Trophoblast cell (in vitro differentiated cells and primary cell): ENCODE measurements at regions not wholly inside any gene's neighbourhood (a gene's known extent, or its start where the extent isn't known, plus 50 kb on each side); places are given as distances from the start of the nearest gene placed in this dataset.

Experiments used
- DNase-seq, 2 donors: peaks; one replicate each; pipeline ENCODE4 v3.0.0-alpha.2; 2016
- H2AFZ ChIP-seq: 2 replicates; pipeline ENCODE4 v1.6.1; 2013; ENCODE audit warnings: low read length, moderate library complexity, mild to moderate bottlenecking; ENCODE audit not compliant: insufficient read depth, poor library complexity
- H2AK5ac ChIP-seq: 2 replicates; pipeline ENCODE4 v1.6.1; 2013; ENCODE audit warnings: mild to moderate bottlenecking, low read length
- H2BK120ac ChIP-seq: 2 replicates; pipeline ENCODE4 v1.6.1; 2013; ENCODE audit warnings: low read length, mild to moderate bottlenecking, moderate library complexity; ENCODE audit not compliant: insufficient read depth, poor library complexity
- H2BK12ac ChIP-seq: 2 replicates; pipeline ENCODE4 v1.6.1; 2013; ENCODE audit warnings: mild to moderate bottlenecking, low read length, moderate library complexity
- H2BK5ac ChIP-seq: 2 replicates; pipeline ENCODE4 v1.6.1; 2013; ENCODE audit warnings: low read length, low read depth, moderate library complexity, mild to moderate bottlenecking; ENCODE audit not compliant: poor library complexity
- H3K14ac ChIP-seq: 2 replicates; pipeline ENCODE4 v1.6.1; 2013; ENCODE audit warnings: mild to moderate bottlenecking, low read length
- H3K18ac ChIP-seq: 2 replicates; pipeline ENCODE4 v1.6.1; 2013; ENCODE audit warnings: mild to moderate bottlenecking, low read length
- H3K23ac ChIP-seq: 2 replicates; pipeline ENCODE4 v1.6.1; 2013; ENCODE audit warnings: low read length
- H3K27ac ChIP-seq: 2 replicates; pipeline ENCODE4 v1.5.1; 2013; ENCODE audit warnings: low read depth, mild to moderate bottlenecking, inconsistent platforms, low read length, moderate library complexity
- H3K27me3 ChIP-seq: 2 replicates; pipeline ENCODE4 v1.6.1; 2013; ENCODE audit warnings: inconsistent platforms, mild to moderate bottlenecking, low read length, moderate library complexity; ENCODE audit not compliant: insufficient read depth
- H3K36me3 ChIP-seq, 2 experiments: 1 replicate in 1 of 2; 2 replicates in 1 of 2; pipeline ENCODE4 v1.6.1; 2013; ENCODE audit warnings: low read length in 2 of 2, mild to moderate bottlenecking in 2 of 2, moderate library complexity in 1 of 2; ENCODE audit not compliant: insufficient read depth in 2 of 2, control insufficient read depth in 1 of 2
- H3K4ac ChIP-seq: 2 replicates; pipeline ENCODE4 v1.6.1; 2013; ENCODE audit warnings: low read depth, mild to moderate bottlenecking, low read length, moderate library complexity
- H3K4me1 ChIP-seq, 2 experiments: 1 replicate in 1 of 2; 2 replicates in 1 of 2; pipeline ENCODE4 v1.6.1; 2013; ENCODE audit warnings: low read length in 2 of 2, mild to moderate bottlenecking in 2 of 2, moderate library complexity in 1 of 2; ENCODE audit not compliant: insufficient read depth in 2 of 2, control insufficient read depth in 1 of 2
- H3K4me2 ChIP-seq: 2 replicates; pipeline ENCODE4 v1.6.1; 2013; ENCODE audit warnings: inconsistent platforms, mild to moderate bottlenecking, low read length, moderate library complexity
- H3K4me3 ChIP-seq: 2 replicates; pipeline ENCODE4 v1.5.1; 2013; ENCODE audit warnings: mild to moderate bottlenecking, low read depth, low read length, inconsistent platforms
- H3K79me1 ChIP-seq: one replicate; pipeline ENCODE4 v1.6.1; 2013; ENCODE audit warnings: low read length
- H3K79me2 ChIP-seq: 2 replicates; pipeline ENCODE4 v1.6.1; 2013; ENCODE audit warnings: low read length, mild to moderate bottlenecking; ENCODE audit not compliant: control insufficient read depth, insufficient read depth, poor library complexity
- H3K9ac ChIP-seq: 2 replicates; pipeline ENCODE4 v1.6.1; 2013; ENCODE audit warnings: mild to moderate bottlenecking, low read length
- H3K9me3 ChIP-seq: 2 replicates; pipeline ENCODE4 v1.6.1; 2013; ENCODE audit warnings: low read depth, mild to moderate bottlenecking, control low read depth, inconsistent platforms, low read length; ENCODE audit not compliant: insufficient read depth
- H4K12ac ChIP-seq: 2 replicates; pipeline ENCODE4 v1.6.1; 2013; ENCODE audit warnings: low read depth, mild to moderate bottlenecking, low read length, moderate library complexity
- H4K8ac ChIP-seq: 2 replicates; pipeline ENCODE4 v1.6.1; 2013; ENCODE audit warnings: low read depth, mild to moderate bottlenecking, low read length, moderate library complexity
- H4K91ac ChIP-seq: one replicate; pipeline ENCODE4 v1.6.1; 2013; ENCODE audit warnings: low read depth, mild to moderate bottlenecking, low read length, moderate library complexity
- WGBS: extraction: QIAGEN DNeasy Blood & Tissue Kit; methylation state at CpG from one replicate; pipeline ENCODE4 v1.1.7; 2013; ENCODE audit warnings: missing lambda C conversion rate; ENCODE audit not compliant: insufficient read length, insufficient coverage; ENCODE audit errors: extremely low coverage; 5-methylcytosine and 5-hydroxymethylcytosine counted together

DNA sequence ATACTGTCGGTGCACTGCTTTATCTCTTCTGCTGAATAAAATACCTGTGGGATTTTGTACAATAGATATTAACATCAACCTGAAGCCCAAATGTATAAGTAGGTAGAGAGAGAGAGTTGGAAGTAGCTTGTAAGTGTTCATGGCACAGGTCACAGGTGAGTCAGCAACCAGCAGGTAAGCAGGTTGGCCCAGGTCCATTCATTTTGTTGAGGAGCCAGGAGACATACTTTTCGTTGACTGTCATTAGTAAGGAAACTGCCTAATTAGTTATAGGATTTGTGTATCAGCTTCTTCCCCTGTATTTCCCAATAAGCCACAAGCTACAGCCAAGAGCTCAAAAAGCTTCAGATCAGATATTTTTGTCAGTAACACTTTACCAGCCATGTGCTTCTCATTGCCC lies 650.8 kb downstream of the IRX1 start:
- H3K27ac ChIP-seq: no peak overlapping the region
- peaks cover 2% of the 10 kb centered on the region for H3K9me3 ChIP-seq
- H3K18ac ChIP-seq: no peak overlapping the region
- no peak overlapping the region for H3K4me2 ChIP-seq
- no peak overlapping the region for H3K4ac ChIP-seq
- no peak overlapping the region for H2AFZ ChIP-seq
- H2AK5ac ChIP-seq: no peak overlapping the region
- no peaks in the 10 kb centered on the region for H3K79me1 ChIP-seq
- no peak overlapping the region for H3K9ac ChIP-seq
- no peak overlapping the region for H3K4me3 ChIP-seq
- H2BK120ac ChIP-seq: no peak overlapping the region
- no peak overlapping the region for H2BK12ac ChIP-seq
- no peak overlapping the region for H4K12ac ChIP-seq
- DNase-seq: peak in 1 of 2 donors; percentile 1
- H4K91ac ChIP-seq: no peak overlapping the region
- no peak overlapping the region for H3K14ac ChIP-seq
- H3K79me2 ChIP-seq: no peaks in the 10 kb centered on the region
- no CpG with 5 or more reads among the region's 2 CpGs for WGBS
- H4K8ac ChIP-seq: no peak overlapping the region
- H2BK5ac ChIP-seq: no peak overlapping the region
- no peaks in the 10 kb centered on the region for H3K36me3 ChIP-seq
- H3K27me3 ChIP-seq: no peaks in the 10 kb centered on the region
- no peaks in the 10 kb centered on the region for H3K4me1 ChIP-seq
- H3K23ac ChIP-seq: no peak overlapping the region

DNA sequence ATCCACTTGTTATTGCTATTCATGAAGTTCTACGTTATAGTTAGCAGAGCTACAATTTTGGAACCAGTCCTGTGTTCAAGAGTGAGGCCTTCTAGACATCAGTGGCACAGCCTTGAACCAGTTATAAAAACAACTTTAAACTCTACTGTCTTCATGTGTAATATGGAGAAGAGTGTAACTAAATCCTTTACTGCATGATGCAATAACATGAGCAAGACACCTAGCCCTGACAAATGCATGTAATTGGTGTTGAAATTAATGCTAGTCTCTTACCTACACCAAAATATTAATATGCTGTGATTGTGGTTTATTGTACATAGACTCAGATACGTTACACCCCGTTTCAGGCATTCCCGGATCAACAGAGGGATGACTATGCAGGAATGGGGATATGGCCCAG lies 654.6 kb downstream of the IRX1 start:
- no CpG with 5 or more reads among the region's 4 CpGs for WGBS
- no peak overlapping the region for H2BK5ac ChIP-seq
- H2AFZ ChIP-seq: no peak overlapping the region
- no peak for DNase-seq
- H3K79me2 ChIP-seq: no peaks in the 10 kb centered on the region
- no peak overlapping the region for H4K8ac ChIP-seq
- H3K4me1 ChIP-seq: no peaks in the 10 kb centered on the region
- H3K9me3 ChIP-seq: peaks cover 2% of the 10 kb centered on the region
- no peaks in the 10 kb centered on the region for H3K27me3 ChIP-seq
- no peak overlapping the region for H2BK120ac ChIP-seq
- H3K18ac ChIP-seq: no peak overlapping the region
- H3K79me1 ChIP-seq: no peaks in the 10 kb centered on the region
- no peak overlapping the region for H3K9ac ChIP-seq
- no peak overlapping the region for H4K12ac ChIP-seq
- H3K27ac ChIP-seq: no peak overlapping the region
- H2AK5ac ChIP-seq: no peak overlapping the region
- peak overlapping the region; percentile 59 for H3K4me3 ChIP-seq
- no peak overlapping the region for H3K23ac ChIP-seq
- H3K4me2 ChIP-seq: no peak overlapping the region
- no peak overlapping the region for H3K4ac ChIP-seq
- H2BK12ac ChIP-seq: no peak overlapping the region
- H4K91ac ChIP-seq: no peak overlapping the region
- no peak overlapping the region for H3K14ac ChIP-seq
- no peaks in the 10 kb centered on the region for H3K36me3 ChIP-seq

DNA sequence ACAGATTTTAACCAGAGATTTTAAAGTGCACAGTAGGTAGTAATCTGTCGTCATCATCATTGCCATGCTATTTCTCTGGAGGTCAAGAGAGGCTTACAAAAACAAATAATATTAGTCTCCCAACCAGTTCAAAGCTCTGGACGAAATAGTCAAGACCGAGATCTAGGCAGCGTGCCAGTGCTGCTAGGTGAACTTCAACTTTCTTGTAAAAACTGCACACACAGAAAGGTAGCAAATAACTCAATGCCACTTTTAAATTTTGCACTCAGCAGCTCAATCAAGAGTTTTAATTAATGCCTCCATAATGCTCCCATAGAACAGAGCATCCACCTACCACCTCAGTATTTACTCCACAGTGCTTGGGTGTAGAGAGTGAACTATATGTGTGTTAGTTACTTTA lies 656.8 kb downstream of the IRX1 start:
- Histone ChIP-seq H2AFZ (no peak overlapping the region), H3K14ac (no peak overlapping the region), H4K12ac (no peak overlapping the region), H3K23ac (no peak overlapping the region), H3K18ac (no peak overlapping the region), H3K79me1 (no peaks in the 10 kb centered on the region), H4K8ac (no peak overlapping the region), H3K36me3 (no peaks in the 10 kb centered on the region), H3K79me2 (no peaks in the 10 kb centered on the region), H3K4me3 (no peak overlapping the region), H2AK5ac (no peak overlapping the region), H2BK120ac (no peak overlapping the region), H2BK12ac (no peak overlapping the region), H3K4ac (no peak overlapping the region), H2BK5ac (no peak overlapping the region), H3K9me3 (peaks cover 2% of the 10 kb centered on the region), H3K9ac (no peak overlapping the region), H3K27ac (no peak overlapping the region), H4K91ac (no peak overlapping the region), H3K27me3 (no peaks in the 10 kb centered on the region), H3K4me1 (no peaks in the 10 kb centered on the region), H3K4me2 (no peak overlapping the region)
- DNase-seq: no peak
- no CpG with 5 or more reads among the region's 4 CpGs for WGBS

DNA sequence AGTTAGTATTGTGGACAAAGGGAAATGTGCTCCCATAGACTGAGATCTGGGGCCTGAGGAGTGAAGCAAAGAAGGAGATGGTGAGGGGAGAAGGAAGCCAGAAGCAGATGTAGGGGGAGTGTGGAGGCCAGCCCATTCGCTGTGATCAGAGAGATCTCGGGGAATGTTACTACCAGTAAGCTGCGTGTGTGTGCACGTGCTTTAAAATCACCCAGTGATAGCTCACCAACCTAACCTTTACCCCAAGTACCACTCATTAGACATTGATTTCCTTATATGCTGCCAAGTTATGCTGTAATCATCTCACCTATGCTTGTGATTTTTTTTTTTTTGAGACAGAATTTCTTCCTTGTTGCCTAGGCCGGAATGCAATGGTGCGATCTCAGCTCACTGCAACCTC lies 659.1 kb downstream of the IRX1 start:
- H2BK12ac ChIP-seq: no peak overlapping the region
- H4K12ac ChIP-seq: no peak overlapping the region
- no peak overlapping the region for H4K91ac ChIP-seq
- H3K27ac ChIP-seq: no peak overlapping the region
- no peak overlapping the region for H4K8ac ChIP-seq
- no peak overlapping the region for H3K4ac ChIP-seq
- no peak overlapping the region for H3K18ac ChIP-seq
- H3K79me1 ChIP-seq: no peaks in the 10 kb centered on the region
- no peak overlapping the region for H3K23ac ChIP-seq
- H3K9me3 ChIP-seq: peaks cover 2% of the 10 kb centered on the region
- H2AK5ac ChIP-seq: no peak overlapping the region
- no CpG with 5 or more reads among the region's 6 CpGs for WGBS
- H2BK120ac ChIP-seq: no peak overlapping the region
- H3K79me2 ChIP-seq: no peaks in the 10 kb centered on the region
- no peak overlapping the region for H3K14ac ChIP-seq
- no peak overlapping the region for H3K9ac ChIP-seq
- H3K4me3 ChIP-seq: no peak overlapping the region
- no peak for DNase-seq
- H3K27me3 ChIP-seq: no peaks in the 10 kb centered on the region
- no peaks in the 10 kb centered on the region for H3K36me3 ChIP-seq
- no peak overlapping the region for H2BK5ac ChIP-seq
- no peak overlapping the region for H3K4me2 ChIP-seq
- no peak overlapping the region for H2AFZ ChIP-seq
- H3K4me1 ChIP-seq: no peaks in the 10 kb centered on the region
